Naive thymus-derived CD4-positive, alpha-beta T cell (primary cell): ENCODE measurements at regions not wholly inside any gene's neighbourhood (a gene's known extent, or its start where the extent isn't known, plus 50 kb on each side); places are given as distances from the start of the nearest gene placed in this dataset.

ENCODE experiments used
- ATAC-seq: fragments of 150-1000 bp; cut with Tn5 transposase; 2 replicates; pipeline ENCODE4 v1.10.0; 2021; ENCODE audit warnings: mild to moderate bottlenecking, moderate library complexity
- CTCF ChIA-PET: fragments of 350-600 bp; sonication (Branson Sonifier 250); formaldehyde crosslinking; loops from one replicate; lab custom pipeline; 2021; ENCODE audit warnings: antibody characterized with exemption; lab: Charles Lee
- POLR2A ChIA-PET: fragments of 350-600 bp; sonication (Branson Sonifier 250); formaldehyde crosslinking; loops from one replicate; lab custom pipeline; 2021; ENCODE audit warnings: antibody characterized with exemption, inconsistent platforms; lab: Charles Lee
- DNase-seq, 9 donors: peaks; one replicate each; pipeline versions ENCODE4 v3.0.0 to v3.0.0-alpha.2; 2020 to 2022; ENCODE audit warnings: mixed read lengths in 1 of 9
- H3K27ac ChIP-seq: one replicate; pipeline ENCODE4 v1.7.0; 2013; ENCODE audit warnings: mild to moderate bottlenecking, low read depth, low read length, moderate library complexity
- H3K27me3 ChIP-seq, 2 donors: one replicate each; pipeline ENCODE4 v1.7.0; 2013; ENCODE audit warnings: low read length in 2 of 2, mild to moderate bottlenecking in 2 of 2, moderate library complexity in 2 of 2; ENCODE audit not compliant: control insufficient read depth in 2 of 2, insufficient read depth in 2 of 2
- H3K36me3 ChIP-seq, 3 experiments: 1 replicate in 2 of 3; 2 replicates in 1 of 3; pipeline ENCODE4 v1.7.0; 2013; ENCODE audit warnings: low read length in 3 of 3, mild to moderate bottlenecking in 3 of 3, moderate library complexity in 1 of 3; ENCODE audit not compliant: insufficient read depth in 3 of 3, control insufficient read depth in 2 of 3
- H3K4me1 ChIP-seq, 2 donors: one replicate each; pipeline ENCODE4 v1.7.0; 2013; ENCODE audit warnings: low read length in 2 of 2, mild to moderate bottlenecking in 2 of 2, moderate library complexity in 1 of 2; ENCODE audit not compliant: control insufficient read depth in 2 of 2, insufficient read depth in 2 of 2
- H3K4me3 ChIP-seq: 2 replicates; pipeline ENCODE4 v1.7.0; 2013; ENCODE audit warnings: mild to moderate bottlenecking, low read length
- H3K9me3 ChIP-seq, 3 experiments: 1 replicate in 2 of 3; 2 replicates in 1 of 3; pipeline ENCODE4 v1.7.0; 2013; ENCODE audit warnings: low read length in 3 of 3; ENCODE audit not compliant: control insufficient read depth in 2 of 3
- H3K27ac Mint-ChIP-seq, 9 donors: one replicate each; pipeline ENCODE4 v1.8.0; 2020 to 2022; ENCODE audit warnings: mixed read lengths in 9 of 9, mild to moderate bottlenecking in 8 of 9, moderate library complexity in 5 of 9, inconsistent platforms in 2 of 9
- H3K27me3 Mint-ChIP-seq, 5 donors: one replicate each; pipeline ENCODE4 v1.8.0; 2021 to 2022; ENCODE audit warnings: mixed read lengths in 5 of 5, mild to moderate bottlenecking in 1 of 5
- H3K36me3 Mint-ChIP-seq, 5 donors: one replicate each; pipeline ENCODE4 v1.8.0; 2020 to 2022; ENCODE audit warnings: mixed read lengths in 5 of 5, mild to moderate bottlenecking in 3 of 5, inconsistent platforms in 1 of 5
- H3K4me1 Mint-ChIP-seq, 7 donors: one replicate each; pipeline ENCODE4 v1.8.0; 2020 to 2022; ENCODE audit warnings: mixed read lengths in 7 of 7, mild to moderate bottlenecking in 3 of 7, inconsistent platforms in 1 of 7
- H3K4me3 Mint-ChIP-seq, 10 donors: one replicate each; pipeline ENCODE4 v1.8.0; 2020 to 2022; ENCODE audit warnings: mild to moderate bottlenecking in 10 of 10, mixed read lengths in 10 of 10, moderate library complexity in 6 of 10, inconsistent platforms in 2 of 10
- H3K9me3 Mint-ChIP-seq, 11 donors: one replicate each; pipeline ENCODE4 v1.8.0; 2020 to 2022; ENCODE audit warnings: mixed read lengths in 11 of 11, mild to moderate bottlenecking in 4 of 11, inconsistent platforms in 1 of 11, moderate library complexity in 1 of 11
- intact Hi-C, 2 donors: fragments of 100-400 bp; cut with micrococcal nuclease; formaldehyde crosslinking; loops; one replicate each; pipeline ENCODE4 v1.15.1; 2023

GRCh38 chr5:97714424-97714823 lies 531.4 kb upstream of the RIOK2 start:
- CTCF ChIA-PET: no interaction called here
- Histone ChIP-seq H3K4me3 (no peak overlapping the region), H3K27me3 (no peaks in the 10 kb centered on the region), H3K9me3 (no peaks in the 10 kb centered on the region), H3K4me1 (no peaks in the 10 kb centered on the region), H3K27ac (no peak overlapping the region), H3K36me3 (no peaks in the 10 kb centered on the region)
- Mint-ChIP-seq H3K4me3 (no peak overlapping the region), H3K27ac (no peak overlapping the region), H3K4me1 (no peaks in the 10 kb centered on the region), H3K36me3 (no peaks in the 10 kb centered on the region), H3K9me3 (peaks cover 0 to 3% (median 0%) of the 10 kb centered on the region in 11 donors), H3K27me3 (no peaks in the 10 kb centered on the region)
- intact Hi-C loops: no loop called here
- DNase-seq (no peak), ATAC-seq (no peak)
- POLR2A ChIA-PET: no interaction called here

DNA sequence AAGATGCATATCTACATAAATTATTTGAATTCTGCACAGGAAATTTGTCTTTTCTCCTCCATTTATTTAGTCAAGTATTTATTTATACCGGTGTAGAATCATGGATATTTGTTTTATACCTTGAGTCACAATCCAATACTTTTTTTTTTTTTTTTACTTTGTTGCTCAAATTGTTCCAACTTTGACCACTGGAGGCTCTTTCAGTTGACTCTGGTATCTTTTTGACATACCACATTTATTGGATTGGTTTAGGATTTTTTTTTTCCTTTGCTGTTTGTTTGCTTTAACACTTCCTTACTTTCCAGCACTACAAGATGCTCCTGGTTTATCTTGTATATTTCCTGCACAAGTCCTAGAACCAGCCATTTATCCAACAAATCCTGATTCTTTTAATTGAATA lies 543.1 kb upstream of the RIOK2 start:
- DNase-seq: no peak
- Mint-ChIP-seq H3K4me3 (no peak overlapping the region), H3K36me3 (no peaks in the 10 kb centered on the region), H3K4me1 (no peaks in the 10 kb centered on the region), H3K27ac (no peak overlapping the region), H3K9me3 (peaks cover 0 to 15% (median 2%) of the 10 kb centered on the region in 11 donors), H3K27me3 (peaks cover 0 to 5% (median 0%) of the 10 kb centered on the region in 5 donors)
- Histone ChIP-seq H3K27me3 (no peaks in the 10 kb centered on the region), H3K9me3 (no peaks in the 10 kb centered on the region), H3K27ac (no peak overlapping the region), H3K4me3 (no peak overlapping the region), H3K4me1 (no peaks in the 10 kb centered on the region), H3K36me3 (no peaks in the 10 kb centered on the region)
- ChIA-PET CTCF (interaction anchor here (0.6 kb wide), 1 partner anchor 1079 kb away, joined by 4 read pairs; no protein-coding TSS in a partner anchor), POLR2A (no interaction called here)
- no peak for ATAC-seq
- intact Hi-C loops: no loop called here

DNA sequence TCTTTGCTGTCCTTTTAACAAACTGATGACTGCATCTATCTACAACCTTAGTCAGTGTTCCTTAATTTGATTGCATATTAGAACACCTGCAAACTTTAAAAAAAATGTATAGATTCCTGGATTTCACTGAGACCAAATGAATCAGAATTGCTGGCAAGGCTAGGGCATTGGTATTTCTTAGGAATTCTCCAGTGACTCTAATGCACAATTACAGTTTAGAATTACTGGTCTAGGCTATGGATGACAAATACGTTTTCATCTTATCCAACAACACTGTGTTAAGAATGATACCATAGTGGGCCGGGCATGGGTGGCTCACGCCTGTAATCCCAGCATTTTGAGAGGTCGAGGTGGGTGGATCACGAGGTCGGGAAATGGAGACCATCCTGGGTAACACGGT lies 545.9 kb upstream of the RIOK2 start:
- no peaks in the 10 kb centered on the region for H3K9me3 ChIP-seq
- Mint-ChIP-seq H3K27ac (no peak overlapping the region), H3K4me1 (no peaks in the 10 kb centered on the region), H3K4me3 (no peak overlapping the region), H3K27me3 (peaks cover 0 to 5% (median 0%) of the 10 kb centered on the region in 5 donors), H3K9me3 (peaks cover 0 to 4% (median 0%) of the 10 kb centered on the region in 11 donors), H3K36me3 (no peaks in the 10 kb centered on the region)
- H3K4me3 ChIP-seq: no peak overlapping the region
- ChIA-PET POLR2A (no interaction called here), CTCF (no interaction called here)
- H3K27me3 ChIP-seq: no peaks in the 10 kb centered on the region
- DNase-seq (no peak), ATAC-seq (no peak)
- H3K4me1 ChIP-seq: no peaks in the 10 kb centered on the region
- H3K27ac ChIP-seq: no peak overlapping the region
- intact Hi-C loops: no loop called here
- no peaks in the 10 kb centered on the region for H3K36me3 ChIP-seq

GRCh38 chr5:97729938-97730337 lies 546.9 kb upstream of the RIOK2 start:
- ChIA-PET CTCF (no interaction called here), POLR2A (no interaction called here)
- no peak overlapping the region for H3K4me3 ChIP-seq
- Mint-ChIP-seq H3K4me3 (no peak overlapping the region), H3K36me3 (no peaks in the 10 kb centered on the region), H3K27ac (no peak overlapping the region), H3K9me3 (no peaks in the 10 kb centered on the region), H3K27me3 (peaks cover 0 to 5% (median 0%) of the 10 kb centered on the region in 5 donors), H3K4me1 (no peaks in the 10 kb centered on the region)
- DNase-seq (no peak), ATAC-seq (no peak)
- H3K9me3 ChIP-seq: no peaks in the 10 kb centered on the region
- intact Hi-C loops: no loop called here
- no peaks in the 10 kb centered on the region for H3K4me1 ChIP-seq
- no peaks in the 10 kb centered on the region for H3K36me3 ChIP-seq
- H3K27me3 ChIP-seq: no peaks in the 10 kb centered on the region
- no peak overlapping the region for H3K27ac ChIP-seq

GRCh38 chr5:97735209-97735608 lies 552.2 kb upstream of the RIOK2 start:
- no peak overlapping the region for H3K4me3 ChIP-seq
- Mint-ChIP-seq H3K9me3 (peaks cover 0 to 3% (median 0%) of the 10 kb centered on the region in 11 donors), H3K4me3 (no peak overlapping the region), H3K27ac (no peak overlapping the region), H3K36me3 (no peaks in the 10 kb centered on the region), H3K27me3 (no peaks in the 10 kb centered on the region), H3K4me1 (no peaks in the 10 kb centered on the region)
- no peaks in the 10 kb centered on the region for H3K36me3 ChIP-seq
- ChIA-PET POLR2A (no interaction called here), CTCF (no interaction called here)
- ATAC-seq: no peak
- intact Hi-C loops: no loop called here
- no peaks in the 10 kb centered on the region for H3K9me3 ChIP-seq
- no peaks in the 10 kb centered on the region for H3K27me3 ChIP-seq
- H3K4me1 ChIP-seq: no peaks in the 10 kb centered on the region
- no peak for DNase-seq
- no peak overlapping the region for H3K27ac ChIP-seq

GRCh38 chr5:97737608-97738007 lies 554.6 kb upstream of the RIOK2 start:
- peaks cover 0 to 3% (median 0%) of the 10 kb centered on the region in 11 donors for H3K9me3 Mint-ChIP-seq
- no peaks in the 10 kb centered on the region for H3K36me3 Mint-ChIP-seq
- no peaks in the 10 kb centered on the region for H3K4me1 ChIP-seq
- H3K9me3 ChIP-seq: no peaks in the 10 kb centered on the region
- H3K27ac ChIP-seq: no peak overlapping the region
- no peak overlapping the region for H3K4me3 Mint-ChIP-seq
- H3K27me3 ChIP-seq: no peaks in the 10 kb centered on the region
- POLR2A ChIA-PET: no interaction called here
- H3K4me3 ChIP-seq: no peak overlapping the region
- CTCF ChIA-PET: no interaction called here
- H3K27me3 Mint-ChIP-seq: no peaks in the 10 kb centered on the region
- ATAC-seq (no peak), DNase-seq (no peak)
- no peak overlapping the region for H3K27ac Mint-ChIP-seq
- intact Hi-C loops: no loop called here
- no peaks in the 10 kb centered on the region for H3K36me3 ChIP-seq
- no peaks in the 10 kb centered on the region for H3K4me1 Mint-ChIP-seq

GRCh38 chr5:97745817-97746216 lies 562.8 kb upstream of the RIOK2 start:
- Mint-ChIP-seq H3K36me3 (no peaks in the 10 kb centered on the region), H3K4me1 (no peaks in the 10 kb centered on the region), H3K9me3 (peaks cover 0 to 7% (median 0%) of the 10 kb centered on the region in 11 donors), H3K4me3 (no peak overlapping the region), H3K27ac (no peak overlapping the region), H3K27me3 (no peaks in the 10 kb centered on the region)
- intact Hi-C loops: no loop called here
- ATAC-seq (no peak), DNase-seq (no peak)
- Histone ChIP-seq H3K27me3 (no peaks in the 10 kb centered on the region), H3K4me1 (no peaks in the 10 kb centered on the region), H3K36me3 (no peaks in the 10 kb centered on the region), H3K4me3 (no peak overlapping the region), H3K27ac (no peak overlapping the region), H3K9me3 (no peaks in the 10 kb centered on the region)
- ChIA-PET CTCF (no interaction called here), POLR2A (no interaction called here)
